ENCODE measurements at regions not wholly inside any gene's neighbourhood (a gene's known extent, or its start where the extent isn't known, plus 50 kb on each side); places are given as distances from the start of the nearest gene placed in this dataset.
A peak's percentile ranks its signal among the peaks of the same experiment; 100 is the strongest.
"Not testable (repeated sequence)": the region's sequence is repeated elsewhere in the genome, so short reads cannot be mapped to it uniquely, and the experiment has no call there.

GRCh38 chr7:46606761-46607160 lies 685.7 kb upstream of the IGFBP3 start:
- 79% methylated on average over 3 of the region's 3 CpGs for WGBS (ENCODE audit: insufficient coverage)
- no peaks in the 10 kb centered on the region for H3K36me3 ChIP-seq (ENCODE audit: control insufficient read depth, insufficient read depth, low read length)
- no peak overlapping the region for H3K27ac ChIP-seq (ENCODE audit: low read depth, low read length)
- no peaks in the 10 kb centered on the region for H3K9me3 ChIP-seq (ENCODE audit: control insufficient read depth, insufficient read depth, low read length)
- H3K27me3 ChIP-seq (ENCODE audit: control insufficient read depth, insufficient read depth, low read length), result no peaks in the 10 kb centered on the region
- H3K4me1 ChIP-seq (ENCODE audit: control insufficient read depth, insufficient read depth, low read length), result peaks cover 3% of the 10 kb centered on the region
- DNase-seq (ENCODE audit: low read depth in 4 of 6, low spot score in 6 of 6), result peak in 1 of 6 donors; percentile 57
- H3K4me3 ChIP-seq (ENCODE audit: low read depth, low read length), result no peak overlapping the region

- H3K9me3 ChIP-seq (ENCODE audit: control insufficient read depth, insufficient read depth, low read length), result no peaks in the 10 kb centered on the region
- no peaks in the 10 kb centered on the region for H3K27me3 ChIP-seq (ENCODE audit: control insufficient read depth, insufficient read depth, low read length)
- H3K27ac ChIP-seq (ENCODE audit: low read depth, low read length), result no peak overlapping the region
- DNase-seq (ENCODE audit: low read depth in 4 of 6, low spot score in 6 of 6), result no peak
- peaks cover 3% of the 10 kb centered on the region for H3K4me1 ChIP-seq (ENCODE audit: control insufficient read depth, insufficient read depth, low read length)
- no peak overlapping the region for H3K4me3 ChIP-seq (ENCODE audit: low read depth, low read length)
- WGBS (ENCODE audit: insufficient coverage), result no CpG with 5 or more reads among the region's 3 CpGs
- H3K36me3 ChIP-seq (ENCODE audit: control insufficient read depth, insufficient read depth, low read length), result no peaks in the 10 kb centered on the region
These were observed 683.2 kb upstream of the IGFBP3 start for GRCh38 chr7:46604241-46604661.

GRCh38 chr7:46603780-46604179 lies 682.7 kb upstream of the IGFBP3 start:
- H3K4me3 ChIP-seq (ENCODE audit: low read depth, low read length), result no peak overlapping the region
- DNase-seq (ENCODE audit: low read depth in 4 of 6, low spot score in 6 of 6), result no peak
- H3K9me3 ChIP-seq (ENCODE audit: control insufficient read depth, insufficient read depth, low read length), result no peaks in the 10 kb centered on the region
- peaks cover 3% of the 10 kb centered on the region for H3K4me1 ChIP-seq (ENCODE audit: control insufficient read depth, insufficient read depth, low read length)
- H3K27me3 ChIP-seq (ENCODE audit: control insufficient read depth, insufficient read depth, low read length), result no peaks in the 10 kb centered on the region
- WGBS (ENCODE audit: insufficient coverage), result 71% methylated on average over 7 of the region's 11 CpGs
- no peak overlapping the region for H3K27ac ChIP-seq (ENCODE audit: low read depth, low read length)
- no peaks in the 10 kb centered on the region for H3K36me3 ChIP-seq (ENCODE audit: control insufficient read depth, insufficient read depth, low read length)

- Histone ChIP-seq H3K4me3 (ENCODE audit: low read depth, low read length) (no peak overlapping the region), H3K27ac (ENCODE audit: low read depth, low read length) (no peak overlapping the region), H3K4me1 (ENCODE audit: control insufficient read depth, insufficient read depth, low read length) (peaks cover 3% of the 10 kb centered on the region), H3K9me3 (ENCODE audit: control insufficient read depth, insufficient read depth, low read length) (no peaks in the 10 kb centered on the region), H3K36me3 (ENCODE audit: control insufficient read depth, insufficient read depth, low read length) (no peaks in the 10 kb centered on the region), H3K27me3 (ENCODE audit: control insufficient read depth, insufficient read depth, low read length) (no peaks in the 10 kb centered on the region)
- 74% methylated on average over 5 of the region's 7 CpGs for WGBS (ENCODE audit: insufficient coverage)
- no peak for DNase-seq (ENCODE audit: low read depth in 4 of 6, low spot score in 6 of 6)
These were observed 682.3 kb upstream of the IGFBP3 start for GRCh38 chr7:46603296-46603752.

GRCh38 chr7:46600340-46600739 lies 679.3 kb upstream of the IGFBP3 start:
- 94% methylated on average over 4 of the region's 5 CpGs for WGBS (ENCODE audit: insufficient coverage)
- peaks cover 3% of the 10 kb centered on the region for H3K4me1 ChIP-seq (ENCODE audit: control insufficient read depth, insufficient read depth, low read length)
- no peaks in the 10 kb centered on the region for H3K36me3 ChIP-seq (ENCODE audit: control insufficient read depth, insufficient read depth, low read length)
- no peak for DNase-seq (ENCODE audit: low read depth in 4 of 6, low spot score in 6 of 6)
- no peaks in the 10 kb centered on the region for H3K9me3 ChIP-seq (ENCODE audit: control insufficient read depth, insufficient read depth, low read length)
- H3K27ac ChIP-seq (ENCODE audit: low read depth, low read length), result no peak overlapping the region
- no peaks in the 10 kb centered on the region for H3K27me3 ChIP-seq (ENCODE audit: control insufficient read depth, insufficient read depth, low read length)
- no peak overlapping the region for H3K4me3 ChIP-seq (ENCODE audit: low read depth, low read length)

GRCh38 chr7:46594831-46595230 lies 673.8 kb upstream of the IGFBP3 start:
- WGBS (ENCODE audit: insufficient coverage), result no CpG with 5 or more reads among the region's 1 CpG
- not testable (repeated sequence) for H3K27ac ChIP-seq (ENCODE audit: low read depth, low read length); H3K4me1 ChIP-seq (ENCODE audit: control insufficient read depth, insufficient read depth, low read length); DNase-seq (ENCODE audit: low read depth in 4 of 6, low spot score in 6 of 6); H3K4me3 ChIP-seq (ENCODE audit: low read depth, low read length); H3K36me3 ChIP-seq (ENCODE audit: control insufficient read depth, insufficient read depth, low read length); H3K9me3 ChIP-seq (ENCODE audit: control insufficient read depth, insufficient read depth, low read length); H3K27me3 ChIP-seq (ENCODE audit: control insufficient read depth, insufficient read depth, low read length)

- DNase-seq (ENCODE audit: low read depth in 4 of 6, low spot score in 6 of 6); H3K27me3 ChIP-seq (ENCODE audit: control insufficient read depth, insufficient read depth, low read length); H3K4me3 ChIP-seq (ENCODE audit: low read depth, low read length); H3K27ac ChIP-seq (ENCODE audit: low read depth, low read length); H3K9me3 ChIP-seq (ENCODE audit: control insufficient read depth, insufficient read depth, low read length); H3K4me1 ChIP-seq (ENCODE audit: control insufficient read depth, insufficient read depth, low read length); H3K36me3 ChIP-seq (ENCODE audit: control insufficient read depth, insufficient read depth, low read length): not testable (repeated sequence)
- 75% methylated on average over 8 of the region's 10 CpGs for WGBS (ENCODE audit: insufficient coverage)
These were observed 670.1 kb upstream of the IGFBP3 start for GRCh38 chr7:46590918-46591905.

GRCh38 chr7:46589286-46589685 lies 668.2 kb upstream of the IGFBP3 start:
- Histone ChIP-seq H3K27ac (ENCODE audit: low read depth, low read length) (no peak overlapping the region), H3K4me1 (ENCODE audit: control insufficient read depth, insufficient read depth, low read length) (no peaks in the 10 kb centered on the region), H3K4me3 (ENCODE audit: low read depth, low read length) (no peak overlapping the region), H3K36me3 (ENCODE audit: control insufficient read depth, insufficient read depth, low read length) (no peaks in the 10 kb centered on the region), H3K27me3 (ENCODE audit: control insufficient read depth, insufficient read depth, low read length) (no peaks in the 10 kb centered on the region), H3K9me3 (ENCODE audit: control insufficient read depth, insufficient read depth, low read length) (no peaks in the 10 kb centered on the region)
- DNase-seq (ENCODE audit: low read depth in 4 of 6, low spot score in 6 of 6), result peak in 2 of 6 donors; percentile 47 to 74
- WGBS (ENCODE audit: insufficient coverage), result 58% methylated on average over 2 of the region's 5 CpGs

GRCh38 chr7:46586406-46586805 lies 665.3 kb upstream of the IGFBP3 start:
- H3K27ac ChIP-seq (ENCODE audit: low read depth, low read length), result no peak overlapping the region
- H3K27me3 ChIP-seq (ENCODE audit: control insufficient read depth, insufficient read depth, low read length), result no peaks in the 10 kb centered on the region
- no peak for DNase-seq (ENCODE audit: low read depth in 4 of 6, low spot score in 6 of 6)
- no peak overlapping the region for H3K4me3 ChIP-seq (ENCODE audit: low read depth, low read length)
- no peaks in the 10 kb centered on the region for H3K4me1 ChIP-seq (ENCODE audit: control insufficient read depth, insufficient read depth, low read length)
- WGBS (ENCODE audit: insufficient coverage), result no CpG with 5 or more reads among the region's 1 CpG
- H3K9me3 ChIP-seq (ENCODE audit: control insufficient read depth, insufficient read depth, low read length), result no peaks in the 10 kb centered on the region
- no peaks in the 10 kb centered on the region for H3K36me3 ChIP-seq (ENCODE audit: control insufficient read depth, insufficient read depth, low read length)

GRCh38 chr7:46583656-46584055 lies 662.6 kb upstream of the IGFBP3 start:
- Histone ChIP-seq H3K4me1 (ENCODE audit: control insufficient read depth, insufficient read depth, low read length) (no peaks in the 10 kb centered on the region), H3K4me3 (ENCODE audit: low read depth, low read length) (no peak overlapping the region), H3K9me3 (ENCODE audit: control insufficient read depth, insufficient read depth, low read length) (no peaks in the 10 kb centered on the region), H3K27me3 (ENCODE audit: control insufficient read depth, insufficient read depth, low read length) (no peaks in the 10 kb centered on the region), H3K36me3 (ENCODE audit: control insufficient read depth, insufficient read depth, low read length) (no peaks in the 10 kb centered on the region), H3K27ac (ENCODE audit: low read depth, low read length) (no peak overlapping the region)
- no CpG with 5 or more reads among the region's 1 CpG for WGBS (ENCODE audit: insufficient coverage)
- no peak for DNase-seq (ENCODE audit: low read depth in 4 of 6, low spot score in 6 of 6)

Data from spinal cord (tissue), 9 donors.